Mammary epithelial cell (primary cell): ENCODE measurements at regions not wholly inside any gene's neighbourhood (a gene's known extent, or its start where the extent isn't known, plus 50 kb on each side); places are given as distances from the start of the nearest gene placed in this dataset.

ENCODE experiments used
- EZH2 ChIP-seq: IDR thresholded peaks from 2 replicates; pipeline ENCODE4 v1.6.1; 2012; ENCODE audit warnings: low read length, inconsistent platforms, borderline replicate concordance
- TF ChIP-seq, protein P1 (sequence below), 2 donors: IDR thresholded peaks in 1 of 2; conservative IDR thresholded peaks in 1 of 2; 2 replicates each; pipeline ENCODE4 v1.5.1; 2011 to 2012; ENCODE audit warnings: inconsistent platforms in 2 of 2, low read length in 2 of 2, mild to moderate bottlenecking in 2 of 2, control low read depth in 1 of 2, low read depth in 1 of 2; ENCODE audit not compliant: insufficient read depth in 1 of 2; ENCODE audit errors: extremely low read depth in 1 of 2

DNA sequence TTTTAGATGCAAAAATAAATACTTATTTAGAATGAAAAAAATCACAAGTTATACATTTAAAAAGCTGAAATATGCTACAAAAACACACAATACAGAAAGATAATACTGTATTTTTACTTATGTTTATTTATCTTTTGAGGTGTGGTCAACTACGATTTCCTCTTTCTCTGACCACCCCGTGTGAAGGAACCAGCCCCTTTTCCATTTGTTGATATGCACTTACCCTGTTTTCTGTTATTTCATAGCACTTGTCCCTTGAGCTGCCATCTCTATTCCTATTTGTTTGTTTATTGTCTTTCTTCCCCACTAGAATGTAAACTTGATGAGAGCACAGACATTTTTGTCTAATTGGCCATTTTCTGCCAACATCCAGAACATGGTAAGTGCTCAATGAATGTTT, 460.5 kb upstream of the TRIB2 start:
- TF ChIP-seq, protein P1, sequence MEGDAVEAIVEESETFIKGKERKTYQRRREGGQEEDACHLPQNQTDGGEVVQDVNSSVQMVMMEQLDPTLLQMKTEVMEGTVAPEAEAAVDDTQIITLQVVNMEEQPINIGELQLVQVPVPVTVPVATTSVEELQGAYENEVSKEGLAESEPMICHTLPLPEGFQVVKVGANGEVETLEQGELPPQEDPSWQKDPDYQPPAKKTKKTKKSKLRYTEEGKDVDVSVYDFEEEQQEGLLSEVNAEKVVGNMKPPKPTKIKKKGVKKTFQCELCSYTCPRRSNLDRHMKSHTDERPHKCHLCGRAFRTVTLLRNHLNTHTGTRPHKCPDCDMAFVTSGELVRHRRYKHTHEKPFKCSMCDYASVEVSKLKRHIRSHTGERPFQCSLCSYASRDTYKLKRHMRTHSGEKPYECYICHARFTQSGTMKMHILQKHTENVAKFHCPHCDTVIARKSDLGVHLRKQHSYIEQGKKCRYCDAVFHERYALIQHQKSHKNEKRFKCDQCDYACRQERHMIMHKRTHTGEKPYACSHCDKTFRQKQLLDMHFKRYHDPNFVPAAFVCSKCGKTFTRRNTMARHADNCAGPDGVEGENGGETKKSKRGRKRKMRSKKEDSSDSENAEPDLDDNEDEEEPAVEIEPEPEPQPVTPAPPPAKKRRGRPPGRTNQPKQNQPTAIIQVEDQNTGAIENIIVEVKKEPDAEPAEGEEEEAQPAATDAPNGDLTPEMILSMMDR (conservative IDR thresholded peaks at IDR 0.05 in 1 of 2, IDR thresholded peaks at IDR 0.05 in 1 of 2; ENCODE audit: extremely low read depth in 1 of 2, insufficient read depth in 1 of 2, low read depth in 1 of 2, low read length in 2 of 2), result no peak
- no peak for TF ChIP-seq EZH2
